ENCODE measurements at regions not wholly inside any gene's neighbourhood (a gene's known extent, or its start where the extent isn't known, plus 50 kb on each side); places are given as distances from the start of the nearest gene placed in this dataset.

- TF ChIP-seq POLR2AphosphoS5 (IDR thresholded peaks at IDR 0.05; ENCODE audit: insufficient read depth, low read depth, low read length) (no peak), POLR2A (IDR thresholded peaks at IDR 0.05; ENCODE audit: low read depth, low read length) (no peak), MAX (IDR thresholded peaks at IDR 0.05; ENCODE audit: insufficient read depth, insufficient read length) (no peak)
- FAIRE-seq, result no peak
- H3K27me3 ChIP-seq (ENCODE audit: control insufficient read depth in 2 of 2, insufficient read depth in 2 of 2, low read length in 2 of 2), result no peaks in the 10 kb centered on the region
- BruUV-seq (replicated peaks), result no TSS peak
- POLR2A ChIA-PET, result no interaction called here
- H3K9me1 ChIP-seq (replicated peaks; ENCODE audit: control insufficient read depth, extremely low read depth, insufficient read depth, low read length), result no peaks in the 10 kb centered on the region
- no peaks in the 10 kb centered on the region for H4K20me1 ChIP-seq (replicated peaks; ENCODE audit: control insufficient read depth, extremely low read depth, insufficient read depth, low read length)
- H3K27ac ChIP-seq (ENCODE audit: insufficient read depth, low read depth, low read length), result no peak overlapping the region
- no peak overlapping the region for H3K4me2 ChIP-seq (ENCODE audit: insufficient read depth, low read length)
- no peaks in the 10 kb centered on the region for H3K36me3 ChIP-seq (ENCODE audit: control insufficient read depth in 2 of 2, extremely low read depth in 1 of 2, insufficient read depth in 2 of 2, low read length in 2 of 2)
- H3K4me3 ChIP-seq (replicated peaks in 1 of 3; ENCODE audit: insufficient read depth in 1 of 3, low read depth in 1 of 3, low read length in 3 of 3), result no peak overlapping the region
- H3K4me1 ChIP-seq (ENCODE audit: control insufficient read depth, extremely low read depth, insufficient read depth, low read length), result no peaks in the 10 kb centered on the region
- H3K79me2 ChIP-seq (ENCODE audit: control insufficient read depth, insufficient read depth, low read length), result no peaks in the 10 kb centered on the region
- dilution Hi-C loops (cut with MboI; ENCODE audit: extremely low pct_ligation_motif_present, low sequenced_read_pairs) (no loop called here), intact Hi-C loops (cut with micrococcal nuclease) (no loop called here)
- H2AFZ ChIP-seq (ENCODE audit: low read depth, low read length), result no peak overlapping the region
- CTCF ChIA-PET, result no interaction called here
- H3K9me3 ChIP-seq (replicated peaks; ENCODE audit: control insufficient read depth, insufficient read depth, low read length), result no peaks in the 10 kb centered on the region
- no peak overlapping the region for H3K9ac ChIP-seq (replicated peaks; ENCODE audit: extremely low read depth, insufficient read depth, low read length)
- no peak for DNase-seq (ENCODE audit: low read depth, low spot score)
These were observed 120.1 kb downstream of the PFKFB3 start for GRCh38 chr10:6322805-6323204.

- Histone ChIP-seq H3K9ac (replicated peaks; ENCODE audit: extremely low read depth, insufficient read depth, low read length) (no peak overlapping the region), H3K4me3 (replicated peaks in 1 of 3; ENCODE audit: insufficient read depth in 1 of 3, low read depth in 1 of 3, low read length in 3 of 3) (no peak overlapping the region), H3K9me1 (replicated peaks; ENCODE audit: control insufficient read depth, extremely low read depth, insufficient read depth, low read length) (no peaks in the 10 kb centered on the region), H3K4me2 (ENCODE audit: insufficient read depth, low read length) (no peak overlapping the region), H3K9me3 (replicated peaks; ENCODE audit: control insufficient read depth, insufficient read depth, low read length) (no peaks in the 10 kb centered on the region), H2AFZ (ENCODE audit: low read depth, low read length) (no peak overlapping the region), H3K4me1 (ENCODE audit: control insufficient read depth, extremely low read depth, insufficient read depth, low read length) (no peaks in the 10 kb centered on the region), H3K79me2 (ENCODE audit: control insufficient read depth, insufficient read depth, low read length) (no peaks in the 10 kb centered on the region), H3K36me3 (ENCODE audit: control insufficient read depth in 2 of 2, extremely low read depth in 1 of 2, insufficient read depth in 2 of 2, low read length in 2 of 2) (no peaks in the 10 kb centered on the region), H4K20me1 (replicated peaks; ENCODE audit: control insufficient read depth, extremely low read depth, insufficient read depth, low read length) (no peaks in the 10 kb centered on the region), H3K27ac (ENCODE audit: insufficient read depth, low read depth, low read length) (no peak overlapping the region), H3K27me3 (ENCODE audit: control insufficient read depth in 2 of 2, insufficient read depth in 2 of 2, low read length in 2 of 2) (no peaks in the 10 kb centered on the region)
- DNase-seq (ENCODE audit: low read depth, low spot score) (no peak), FAIRE-seq (no peak)
- no peak for TF ChIP-seq JUN (IDR thresholded peaks at IDR 0.05; ENCODE audit: borderline replicate concordance, insufficient read depth, insufficient read length, low read depth)
- no peak for TF ChIP-seq POLR2A (IDR thresholded peaks at IDR 0.05; ENCODE audit: low read depth, low read length)
- TF ChIP-seq MAX (IDR thresholded peaks at IDR 0.05; ENCODE audit: insufficient read depth, insufficient read length), result no peak
- no peak for TF ChIP-seq CTCF (IDR thresholded peaks at IDR 0.05; ENCODE audit: extremely low read depth in 1 of 2, insufficient read depth in 1 of 2, low read depth in 1 of 2, low read length in 2 of 2)
- no peak for TF ChIP-seq POLR2AphosphoS5 (IDR thresholded peaks at IDR 0.05; ENCODE audit: insufficient read depth, low read depth, low read length)
- TF ChIP-seq MYC (IDR thresholded peaks at IDR 0.05; ENCODE audit: low read depth, low read length), result no peak
- TF ChIP-seq FOS (IDR thresholded peaks at IDR 0.05; ENCODE audit: borderline replicate concordance, insufficient read depth, low read length), result no peak
- no peak for TF ChIP-seq EZH2 (IDR thresholded peaks at IDR 0.05; ENCODE audit: borderline replicate concordance, low read depth, low read length, severe bottlenecking)
- TF ChIP-seq GATA2 (IDR thresholded peaks at IDR 0.05; ENCODE audit: insufficient read depth, insufficient read length, low read depth, low read length), result no peak
- ChIA-PET POLR2A (no interaction called here), CTCF (interaction anchor here (0.7 to 1.1 kb wide), 3 partner anchors 12 to 840 kb away, joined by 3 to 4 read pairs (median 3); no protein-coding TSS in a partner anchor)
- intact Hi-C loops (cut with micrococcal nuclease) (no loop called here), dilution Hi-C loops (cut with MboI; ENCODE audit: extremely low pct_ligation_motif_present, low sequenced_read_pairs) (no loop called here)
- BruUV-seq (replicated peaks), result no TSS peak
These were observed 125.4 kb downstream of the PFKFB3 start for GRCh38 chr10:6327961-6328698.

Data from endothelial cell of umbilical vein (primary cell).